Progenitor cell of endocrine pancreas (in vitro differentiated cells): ENCODE measurements at regions not wholly inside any gene's neighbourhood (a gene's known extent, or its start where the extent isn't known, plus 50 kb on each side); places are given as distances from the start of the nearest gene placed in this dataset.

ENCODE experiments used
- DNase-seq: peaks from one replicate; pipeline ENCODE4 v3.0.0; 2021; ENCODE audit warnings: low spot score; ENCODE audit not compliant: unreplicated experiment
- H3K27ac Mint-ChIP-seq: 2 replicates; pipeline ENCODE4 v1.8.0; 2021; ENCODE audit warnings: mild to moderate bottlenecking, moderate library complexity, mixed read lengths
- H3K27me3 Mint-ChIP-seq: 2 replicates; pipeline ENCODE4 v1.8.0; 2021; ENCODE audit warnings: mixed read lengths
- H3K36me3 Mint-ChIP-seq: 2 replicates; pipeline ENCODE4 v1.8.0; 2022; ENCODE audit warnings: mixed read lengths; ENCODE audit not compliant: insufficient read depth
- H3K4me1 Mint-ChIP-seq: 2 replicates; pipeline ENCODE4 v1.8.0; 2021; ENCODE audit warnings: low read depth, mixed read lengths
- H3K4me3 Mint-ChIP-seq: 2 replicates; pipeline ENCODE4 v1.8.0; 2021; ENCODE audit warnings: low read depth, mild to moderate bottlenecking, moderate library complexity, mixed read lengths
- H3K9me3 Mint-ChIP-seq: 2 replicates; pipeline ENCODE4 v1.8.0; 2021; ENCODE audit warnings: low read depth, mixed read lengths
- TF ChIP-seq, protein P1 (sequence below): fragments of 200-600 bp; sonication (generic); IDR thresholded peaks from one replicate; pipeline ENCODE4 v1.5.0; 2021; ENCODE audit warnings: antibody characterized with exemption, mild to moderate bottlenecking; ENCODE audit not compliant: unreplicated experiment

DNA sequence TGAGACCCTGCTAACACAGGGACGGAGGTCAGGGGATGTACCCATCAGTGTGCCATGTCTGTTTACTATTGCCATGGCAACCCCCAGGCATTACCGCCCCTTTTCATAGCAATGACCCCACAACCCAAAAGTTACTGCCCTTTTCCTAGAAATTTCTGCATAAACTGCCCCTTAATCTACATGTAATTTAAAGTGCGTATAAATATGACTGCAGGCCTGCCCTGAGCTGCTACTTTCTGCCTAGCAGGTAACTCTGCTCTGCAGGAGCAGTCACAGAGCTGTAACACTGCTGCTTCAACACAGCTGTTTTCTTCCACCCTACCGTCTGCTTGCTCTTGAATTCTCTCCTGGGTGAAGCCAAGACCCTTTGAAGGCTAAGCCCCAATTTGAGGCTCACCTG lies 57.1 kb upstream of the RPS6KA2 start:
- H3K36me3 Mint-ChIP-seq, result peaks cover 2% of the 10 kb centered on the region
- H3K27ac Mint-ChIP-seq, result no peak overlapping the region
- peaks cover 18% of the 10 kb centered on the region for H3K4me1 Mint-ChIP-seq
- no peak overlapping the region for H3K4me3 Mint-ChIP-seq
- peaks cover 3% of the 10 kb centered on the region for H3K9me3 Mint-ChIP-seq
- TF ChIP-seq, protein P1, sequence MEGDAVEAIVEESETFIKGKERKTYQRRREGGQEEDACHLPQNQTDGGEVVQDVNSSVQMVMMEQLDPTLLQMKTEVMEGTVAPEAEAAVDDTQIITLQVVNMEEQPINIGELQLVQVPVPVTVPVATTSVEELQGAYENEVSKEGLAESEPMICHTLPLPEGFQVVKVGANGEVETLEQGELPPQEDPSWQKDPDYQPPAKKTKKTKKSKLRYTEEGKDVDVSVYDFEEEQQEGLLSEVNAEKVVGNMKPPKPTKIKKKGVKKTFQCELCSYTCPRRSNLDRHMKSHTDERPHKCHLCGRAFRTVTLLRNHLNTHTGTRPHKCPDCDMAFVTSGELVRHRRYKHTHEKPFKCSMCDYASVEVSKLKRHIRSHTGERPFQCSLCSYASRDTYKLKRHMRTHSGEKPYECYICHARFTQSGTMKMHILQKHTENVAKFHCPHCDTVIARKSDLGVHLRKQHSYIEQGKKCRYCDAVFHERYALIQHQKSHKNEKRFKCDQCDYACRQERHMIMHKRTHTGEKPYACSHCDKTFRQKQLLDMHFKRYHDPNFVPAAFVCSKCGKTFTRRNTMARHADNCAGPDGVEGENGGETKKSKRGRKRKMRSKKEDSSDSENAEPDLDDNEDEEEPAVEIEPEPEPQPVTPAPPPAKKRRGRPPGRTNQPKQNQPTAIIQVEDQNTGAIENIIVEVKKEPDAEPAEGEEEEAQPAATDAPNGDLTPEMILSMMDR, result no peak
- DNase-seq, result no peak
- peaks cover 34% of the 10 kb centered on the region for H3K27me3 Mint-ChIP-seq

DNA sequence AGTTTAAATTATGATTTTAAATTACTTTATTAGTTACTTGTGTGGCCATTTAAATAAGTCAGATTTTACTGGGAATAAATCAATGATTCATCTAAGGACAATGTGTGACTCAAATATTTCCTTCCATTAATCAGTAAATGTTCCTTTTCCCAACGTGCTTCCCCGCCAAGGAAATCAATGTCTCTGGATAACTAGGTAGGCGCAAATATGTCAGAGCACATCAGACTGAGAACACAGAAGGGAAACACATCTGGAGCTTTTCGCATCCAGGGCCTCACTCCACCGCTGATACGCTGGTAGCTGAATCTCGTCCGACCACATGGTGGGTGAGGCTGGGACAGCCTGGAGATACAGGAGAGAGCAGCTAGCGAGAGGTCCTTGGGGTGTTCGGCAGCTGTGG lies 56.4 kb upstream of the RPS6KA2 start:
- DNase-seq, result no peak
- Mint-ChIP-seq H3K9me3 (peaks cover 7% of the 10 kb centered on the region), H3K27me3 (peaks cover 28% of the 10 kb centered on the region), H3K36me3 (peaks cover 2% of the 10 kb centered on the region), H3K27ac (no peak overlapping the region), H3K4me1 (peaks cover 20% of the 10 kb centered on the region), H3K4me3 (no peak overlapping the region)
- TF ChIP-seq, protein P1, result no peak

DNA sequence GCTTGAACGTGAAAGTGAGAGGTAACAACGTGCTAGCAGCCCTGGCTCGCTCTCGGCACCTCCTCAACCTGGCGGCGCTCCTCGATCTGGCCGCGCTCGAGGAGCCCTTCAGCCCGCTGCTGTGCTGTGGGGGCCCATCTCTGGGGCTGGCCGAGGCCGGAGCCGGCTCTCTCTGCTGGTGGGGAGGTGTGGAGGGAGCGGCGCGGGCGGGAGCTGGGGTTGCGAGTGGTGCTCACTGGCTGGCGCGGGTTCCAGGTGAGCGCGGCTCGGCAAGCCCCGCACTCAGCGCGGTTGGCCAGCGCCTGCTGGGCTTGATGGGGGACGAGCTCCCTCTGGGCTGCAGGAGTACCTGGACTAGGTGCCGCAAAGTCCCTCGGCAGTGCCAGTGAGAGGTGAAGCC lies 52.5 kb upstream of the RPS6KA2 start:
- TF ChIP-seq, protein P1, result no peak
- Mint-ChIP-seq H3K4me1 (peaks cover 24% of the 10 kb centered on the region), H3K9me3 (peaks cover 11% of the 10 kb centered on the region), H3K4me3 (no peak overlapping the region), H3K27ac (no peak overlapping the region), H3K27me3 (peaks cover 3% of the 10 kb centered on the region), H3K36me3 (peaks cover 5% of the 10 kb centered on the region)
- no peak for DNase-seq

DNA sequence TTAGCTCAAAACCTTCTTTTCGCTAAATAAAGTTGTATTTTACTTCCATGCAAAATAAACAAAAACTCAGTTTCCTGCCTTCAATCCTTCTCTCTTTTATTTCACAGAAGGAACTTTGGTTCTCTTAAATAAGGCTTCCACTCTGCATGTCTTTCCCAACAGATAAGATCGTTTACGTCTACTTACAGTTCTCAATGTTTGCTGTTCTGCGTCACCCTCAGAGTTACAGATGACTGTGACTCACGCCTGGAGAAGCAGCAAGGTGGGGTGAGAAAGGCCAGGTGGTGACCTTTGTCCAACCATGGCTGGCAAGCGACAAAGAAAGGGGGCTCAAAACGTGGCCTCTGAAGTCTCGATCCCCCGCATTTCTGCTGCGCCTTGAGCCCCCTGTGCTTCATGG lies 51.4 kb upstream of the RPS6KA2 start:
- H3K36me3 Mint-ChIP-seq, result peaks cover 5% of the 10 kb centered on the region
- DNase-seq, result no peak
- TF ChIP-seq, protein P1, result no peak
- H3K27ac Mint-ChIP-seq, result peak overlapping the region; percentile 93
- H3K4me3 Mint-ChIP-seq, result no peak overlapping the region
- H3K4me1 Mint-ChIP-seq, result peaks cover 23% of the 10 kb centered on the region
- H3K27me3 Mint-ChIP-seq, result peaks cover 8% of the 10 kb centered on the region
- H3K9me3 Mint-ChIP-seq, result peaks cover 11% of the 10 kb centered on the region

DNA sequence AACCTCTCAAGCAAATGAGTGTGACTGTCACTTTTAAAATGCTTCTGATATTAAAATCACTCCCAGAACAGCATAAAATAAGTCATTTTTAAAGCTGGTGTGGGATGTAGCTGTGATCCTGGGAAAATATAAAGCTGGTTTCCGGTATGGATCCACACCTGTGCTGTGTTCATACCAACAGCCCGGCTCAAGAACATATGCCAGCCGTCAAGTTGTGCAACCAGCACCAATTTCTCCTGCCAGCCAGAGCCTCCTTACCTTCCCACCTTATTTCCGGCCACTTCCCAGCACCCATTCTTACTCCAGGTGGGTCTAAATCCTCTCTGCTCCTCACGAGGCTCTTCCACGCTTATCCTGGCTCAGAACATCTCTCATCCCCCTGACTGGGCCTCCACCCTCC lies 50.9 kb upstream of the RPS6KA2 start:
- Mint-ChIP-seq H3K27me3 (peaks cover 8% of the 10 kb centered on the region), H3K4me3 (no peak overlapping the region), H3K36me3 (peaks cover 5% of the 10 kb centered on the region), H3K27ac (peak overlapping the region; percentile 93), H3K9me3 (peaks cover 11% of the 10 kb centered on the region), H3K4me1 (peaks cover 22% of the 10 kb centered on the region)
- TF ChIP-seq, protein P1, result no peak
- DNase-seq, result no peak
